ENCODE measurements at regions not wholly inside any gene's neighbourhood (a gene's known extent, or its start where the extent isn't known, plus 50 kb on each side); places are given as distances from the start of the nearest gene placed in this dataset.

DNA sequence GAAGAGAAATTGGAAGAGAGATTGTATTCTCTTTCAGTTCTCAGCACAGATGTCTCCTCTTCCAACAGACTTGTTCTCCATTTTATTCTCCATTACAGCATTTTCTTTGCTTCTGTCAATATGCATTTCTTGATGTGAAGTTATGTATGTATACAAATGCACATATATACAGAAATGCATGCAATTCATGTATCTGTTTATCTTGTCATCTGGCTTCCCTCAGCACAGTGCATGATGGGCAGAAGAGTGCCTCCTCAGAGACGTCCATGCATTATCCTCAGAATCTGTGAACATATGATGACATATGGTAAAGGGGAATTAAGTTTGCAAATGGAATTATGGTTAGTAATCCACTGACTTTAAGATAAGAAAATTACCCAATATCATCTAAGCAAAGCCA, 106.7 kb upstream of the VWC2 start:
- TF ChIP-seq, protein P1, sequence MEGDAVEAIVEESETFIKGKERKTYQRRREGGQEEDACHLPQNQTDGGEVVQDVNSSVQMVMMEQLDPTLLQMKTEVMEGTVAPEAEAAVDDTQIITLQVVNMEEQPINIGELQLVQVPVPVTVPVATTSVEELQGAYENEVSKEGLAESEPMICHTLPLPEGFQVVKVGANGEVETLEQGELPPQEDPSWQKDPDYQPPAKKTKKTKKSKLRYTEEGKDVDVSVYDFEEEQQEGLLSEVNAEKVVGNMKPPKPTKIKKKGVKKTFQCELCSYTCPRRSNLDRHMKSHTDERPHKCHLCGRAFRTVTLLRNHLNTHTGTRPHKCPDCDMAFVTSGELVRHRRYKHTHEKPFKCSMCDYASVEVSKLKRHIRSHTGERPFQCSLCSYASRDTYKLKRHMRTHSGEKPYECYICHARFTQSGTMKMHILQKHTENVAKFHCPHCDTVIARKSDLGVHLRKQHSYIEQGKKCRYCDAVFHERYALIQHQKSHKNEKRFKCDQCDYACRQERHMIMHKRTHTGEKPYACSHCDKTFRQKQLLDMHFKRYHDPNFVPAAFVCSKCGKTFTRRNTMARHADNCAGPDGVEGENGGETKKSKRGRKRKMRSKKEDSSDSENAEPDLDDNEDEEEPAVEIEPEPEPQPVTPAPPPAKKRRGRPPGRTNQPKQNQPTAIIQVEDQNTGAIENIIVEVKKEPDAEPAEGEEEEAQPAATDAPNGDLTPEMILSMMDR (IDR thresholded peaks at IDR 0.05) = no peak
- no peak for TF ChIP-seq POLR2AphosphoS5 (IDR thresholded peaks at IDR 0.05; ENCODE audit: insufficient read depth in 1 of 2, low read depth in 1 of 2)
